ENCODE measurements at regions not wholly inside any gene's neighbourhood (a gene's known extent, or its start where the extent isn't known, plus 50 kb on each side); places are given as distances from the start of the nearest gene placed in this dataset.

GRCh38 chr20:23257106-23257761 lies 93.4 kb upstream of the NXT1 start:
- no peak for DNase-seq (ENCODE audit: low spot score)
- no peak for ATAC-seq
- intact Hi-C loops (cut with DNase I), result no loop called here

- DNase-seq (ENCODE audit: low spot score), result no peak
- no peak for ATAC-seq
Observed at GRCh38 chr20:23255716-23256385, 94.7 kb upstream of the NXT1 start.

GRCh38 chr20:23255106-23255505 lies 95.5 kb upstream of the NXT1 start:
- ATAC-seq, result no peak
- intact Hi-C loops (cut with DNase I), result no loop called here
- no peak for DNase-seq (ENCODE audit: low spot score)

More at GRCh38 chr20:23255716-23256385, 94.7 kb upstream of the NXT1 start:
- intact Hi-C loops (cut with DNase I), result no loop called here

GRCh38 chr20:23254505-23254904 lies 96.1 kb upstream of the NXT1 start:
- intact Hi-C loops (cut with DNase I), result no loop called here
- ATAC-seq (no peak), DNase-seq (ENCODE audit: low spot score) (no peak)

GRCh38 chr20:23254034-23254433 lies 96.6 kb upstream of the NXT1 start:
- no peak for ATAC-seq
- DNase-seq (ENCODE audit: low spot score), result no peak
- intact Hi-C loops (cut with DNase I), result no loop called here

GRCh38 chr20:23253524-23253923 lies 97.1 kb upstream of the NXT1 start:
- DNase-seq (ENCODE audit: low spot score), result no peak
- no peak for ATAC-seq
- intact Hi-C loops (cut with DNase I), result no loop called here

GRCh38 chr20:23251779-23252178 lies 98.8 kb upstream of the NXT1 start:
- intact Hi-C loops (cut with DNase I), result no loop called here
- ATAC-seq (no peak), DNase-seq (ENCODE audit: low spot score) (no peak)

GRCh38 chr20:23249541-23249940 lies 101.0 kb upstream of the NXT1 start:
- DNase-seq (ENCODE audit: low spot score) (no peak), ATAC-seq (no peak)
- intact Hi-C loops (cut with DNase I), result no loop called here

- intact Hi-C loops (cut with DNase I), result no loop called here
- DNase-seq (ENCODE audit: low spot score), result no peak
- peak; percentile 13 for ATAC-seq
Observed at GRCh38 chr20:23248461-23248882, 102.1 kb upstream of the NXT1 start.

- ATAC-seq (peak; percentile 90), DNase-seq (ENCODE audit: low spot score) (peak; percentile 75)
- intact Hi-C loops (cut with DNase I), result no loop called here
Observed at GRCh38 chr20:23246717-23247664, 103.6 kb upstream of the NXT1 start.

GRCh38 chr20:23245553-23246181 lies 104.9 kb upstream of the NXT1 start:
- DNase-seq (ENCODE audit: low spot score) (peak; percentile 71), ATAC-seq (peak; percentile 67)
- intact Hi-C loops (cut with DNase I), result no loop called here

- intact Hi-C loops (cut with DNase I), result no loop called here
- no peak for DNase-seq (ENCODE audit: low spot score)
- ATAC-seq, result no peak
Observed at GRCh38 chr20:23244916-23245552, 105.6 kb upstream of the NXT1 start.

- DNase-seq (ENCODE audit: low spot score) (no peak), ATAC-seq (peak; percentile 61)
- intact Hi-C loops (cut with DNase I), result no loop called here
Observed at GRCh38 chr20:23244156-23244915, 106.3 kb upstream of the NXT1 start.

GRCh38 chr20:23243791-23244155 lies 106.8 kb upstream of the NXT1 start:
- DNase-seq (ENCODE audit: low spot score), result no peak
- ATAC-seq, result no peak
- intact Hi-C loops (cut with DNase I), result no loop called here

- intact Hi-C loops (cut with DNase I), result no loop called here
Observed at GRCh38 chr20:23242556-23243180, 107.9 kb upstream of the NXT1 start.

GRCh38 chr20:23242104-23242503 lies 108.5 kb upstream of the NXT1 start:
- intact Hi-C loops (cut with DNase I), result no loop called here

More at GRCh38 chr20:23242556-23243180, 107.9 kb upstream of the NXT1 start:
- DNase-seq (ENCODE audit: low spot score) (no peak), ATAC-seq (no peak)

GRCh38 chr20:23241416-23241815 lies 109.2 kb upstream of the NXT1 start:
- no peak for ATAC-seq
- no peak for DNase-seq (ENCODE audit: low spot score)
- intact Hi-C loops (cut with DNase I), result no loop called here

More at GRCh38 chr20:23242104-23242503, 108.5 kb upstream of the NXT1 start:
- ATAC-seq (no peak), DNase-seq (ENCODE audit: low spot score) (no peak)

- ATAC-seq (no peak), DNase-seq (ENCODE audit: low spot score) (no peak)
- intact Hi-C loops (cut with DNase I), result no loop called here
Observed at GRCh38 chr20:23240519-23240918, 110.1 kb upstream of the NXT1 start.
